ENCODE measurements at regions not wholly inside any gene's neighbourhood (a gene's known extent, or its start where the extent isn't known, plus 50 kb on each side); places are given as distances from the start of the nearest gene placed in this dataset.
"Not testable (repeated sequence)": the region's sequence is repeated elsewhere in the genome, so short reads cannot be mapped to it uniquely, and the experiment has no call there.

- TF ChIP-seq, protein P1, sequence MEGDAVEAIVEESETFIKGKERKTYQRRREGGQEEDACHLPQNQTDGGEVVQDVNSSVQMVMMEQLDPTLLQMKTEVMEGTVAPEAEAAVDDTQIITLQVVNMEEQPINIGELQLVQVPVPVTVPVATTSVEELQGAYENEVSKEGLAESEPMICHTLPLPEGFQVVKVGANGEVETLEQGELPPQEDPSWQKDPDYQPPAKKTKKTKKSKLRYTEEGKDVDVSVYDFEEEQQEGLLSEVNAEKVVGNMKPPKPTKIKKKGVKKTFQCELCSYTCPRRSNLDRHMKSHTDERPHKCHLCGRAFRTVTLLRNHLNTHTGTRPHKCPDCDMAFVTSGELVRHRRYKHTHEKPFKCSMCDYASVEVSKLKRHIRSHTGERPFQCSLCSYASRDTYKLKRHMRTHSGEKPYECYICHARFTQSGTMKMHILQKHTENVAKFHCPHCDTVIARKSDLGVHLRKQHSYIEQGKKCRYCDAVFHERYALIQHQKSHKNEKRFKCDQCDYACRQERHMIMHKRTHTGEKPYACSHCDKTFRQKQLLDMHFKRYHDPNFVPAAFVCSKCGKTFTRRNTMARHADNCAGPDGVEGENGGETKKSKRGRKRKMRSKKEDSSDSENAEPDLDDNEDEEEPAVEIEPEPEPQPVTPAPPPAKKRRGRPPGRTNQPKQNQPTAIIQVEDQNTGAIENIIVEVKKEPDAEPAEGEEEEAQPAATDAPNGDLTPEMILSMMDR (IDR thresholded peaks at IDR 0.05; ENCODE audit: low read length, missing control alignments): no peak
- no peak for DNase-seq (ENCODE audit: low read depth)
- no peak overlapping the region for H3K4me3 ChIP-seq (replicated peaks; ENCODE audit: low read depth, low read length)
These were observed 275.3 kb upstream of the MKLN1 start for GRCh38 chr7:131052285-131052904.

DNA sequence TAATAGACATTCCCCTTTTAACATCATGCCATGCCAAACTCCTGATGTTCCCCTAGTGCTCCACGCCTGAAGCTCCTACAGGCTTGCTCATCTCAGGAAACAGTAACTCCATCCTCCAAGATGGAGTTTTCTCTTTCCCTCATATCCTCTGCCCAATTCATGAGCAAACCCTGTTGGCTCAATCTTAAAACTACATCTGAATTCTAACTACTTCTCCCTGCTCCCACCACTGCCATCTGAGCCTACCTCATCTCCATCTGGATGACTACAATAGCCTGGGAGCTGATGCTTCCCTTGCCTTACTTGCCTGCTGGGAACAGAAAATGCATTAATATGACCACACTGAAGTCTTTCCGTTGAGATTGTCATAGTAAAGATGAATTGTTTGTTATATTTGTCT lies 271.7 kb upstream of the MKLN1 start:
- no peak for DNase-seq (ENCODE audit: low read depth)
- TF ChIP-seq, protein P1 (IDR thresholded peaks at IDR 0.05; ENCODE audit: low read length, missing control alignments): no peak
- no peak overlapping the region for H3K4me3 ChIP-seq (replicated peaks; ENCODE audit: low read depth, low read length)

DNA sequence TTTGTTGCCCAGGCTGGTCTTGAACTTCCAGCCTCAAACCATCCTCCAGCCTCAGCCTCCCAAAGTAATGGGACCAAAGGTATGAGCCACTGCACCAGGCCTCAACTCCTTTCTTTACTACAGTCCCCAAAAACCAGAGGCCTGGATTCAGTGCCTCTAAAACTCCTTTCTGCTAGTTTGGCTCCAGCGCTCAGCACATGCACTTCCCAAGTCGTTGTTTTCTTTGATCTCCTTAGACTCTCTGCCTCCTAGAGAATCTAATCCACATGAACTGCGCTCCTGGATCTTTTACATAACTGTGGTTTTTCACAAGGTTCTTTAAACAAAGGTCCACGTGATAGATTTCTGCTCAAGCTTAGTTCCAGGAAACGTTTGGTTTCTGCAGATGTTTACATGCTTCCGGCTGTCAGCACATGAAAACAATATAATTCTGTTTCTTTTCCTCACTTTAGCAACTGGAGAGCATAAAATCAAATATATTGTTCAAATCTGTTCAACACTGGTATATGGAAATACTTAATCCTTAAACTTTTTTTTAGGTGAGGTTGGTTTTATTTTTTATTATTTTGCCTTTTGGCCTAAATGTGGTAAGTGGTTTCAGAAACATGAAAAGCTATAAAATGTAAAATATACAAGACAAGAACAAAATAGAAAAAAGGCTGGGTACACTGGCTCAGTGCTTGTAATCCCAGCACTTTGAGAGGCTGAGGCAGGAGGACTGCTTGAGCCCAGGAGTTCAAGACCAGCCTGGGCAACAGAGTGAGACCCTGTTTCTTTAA lies 270.5 kb upstream of the MKLN1 start:
- no peak overlapping the region for H3K4me3 ChIP-seq (replicated peaks; ENCODE audit: low read depth, low read length)
- TF ChIP-seq, protein P1 (IDR thresholded peaks at IDR 0.05; ENCODE audit: low read length, missing control alignments): no peak
- DNase-seq (ENCODE audit: low read depth): peak; percentile 95

DNA sequence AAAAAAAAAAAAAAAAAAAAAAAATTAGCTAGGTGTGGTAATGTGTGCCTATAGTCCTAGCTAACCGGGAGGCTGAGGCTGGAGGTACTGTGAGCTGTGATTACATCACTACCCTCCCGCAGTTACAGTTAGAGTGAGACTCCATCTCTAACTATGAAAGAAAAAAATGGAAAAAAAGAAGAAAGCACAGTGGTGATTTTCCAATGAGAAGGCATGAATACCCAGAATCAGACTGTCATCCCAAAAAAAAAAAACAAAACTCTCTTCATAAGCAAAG lies 269.9 kb upstream of the MKLN1 start:
- TF ChIP-seq, protein P1 (IDR thresholded peaks at IDR 0.05; ENCODE audit: low read length, missing control alignments): no peak
- no peak overlapping the region for H3K4me3 ChIP-seq (replicated peaks; ENCODE audit: low read depth, low read length)
- peak; percentile 48 for DNase-seq (ENCODE audit: low read depth)

- not testable (repeated sequence) for H3K4me3 ChIP-seq (replicated peaks; ENCODE audit: low read depth, low read length); DNase-seq (ENCODE audit: low read depth)
These were observed 269.0 kb upstream of the MKLN1 start for GRCh38 chr7:131058561-131059288.

- H3K4me3 ChIP-seq (replicated peaks; ENCODE audit: low read depth, low read length); DNase-seq (ENCODE audit: low read depth): not testable (repeated sequence)
These were observed 268.3 kb upstream of the MKLN1 start for GRCh38 chr7:131059401-131059800.

DNA sequence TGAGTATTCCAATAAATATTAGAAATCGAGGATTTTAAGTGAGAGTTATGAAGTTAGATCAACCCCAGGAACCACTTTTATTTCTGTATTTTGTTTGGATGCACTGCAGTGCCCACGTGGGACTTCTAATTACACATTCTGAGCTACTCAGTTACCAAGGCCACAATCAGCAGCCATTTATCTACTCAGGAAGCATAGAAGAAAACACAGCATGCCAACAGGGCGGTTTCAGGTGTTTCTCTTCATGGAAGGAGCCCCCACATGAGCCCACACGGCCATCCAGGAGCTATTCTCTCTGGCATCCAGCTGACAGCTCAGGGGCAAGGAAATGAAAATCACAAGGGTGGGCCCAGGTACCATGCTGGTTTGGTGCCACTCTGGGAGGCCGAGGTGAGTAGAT lies 266.5 kb upstream of the MKLN1 start:
- H3K4me3 ChIP-seq (replicated peaks; ENCODE audit: low read depth, low read length): no peak overlapping the region
- TF ChIP-seq, protein P1 (IDR thresholded peaks at IDR 0.05; ENCODE audit: low read length, missing control alignments): no peak
- no peak for DNase-seq (ENCODE audit: low read depth)

Measured in fibroblast of pulmonary artery (primary cell).